K562 (cell line): ENCODE measurements at regions not wholly inside any gene's neighbourhood (a gene's known extent, or its start where the extent isn't known, plus 50 kb on each side); places are given as distances from the start of the nearest gene placed in this dataset.

Experiments
- ATAC-seq: fragments of 200-7000 bp; cut with Tn5 transposase; 3 replicates; pipeline ENCODE4 v1.9.1; 2020; ENCODE audit warnings: moderate library complexity
- BruUV-seq: library from RNA; stranded (reverse); fragments of 400-500 nt; replicated peaks from 2 replicates; lab custom pipeline; 2021; lab: Mats Ljungman, UMichigan
- CTCF ChIA-PET: fragments of 300-600 bp; formaldehyde crosslinking; extraction: SDS; loops from one replicate; lab custom pipeline; 2021; ENCODE audit warnings: low intra/inter-chr PET ratio; lab: Yijun Ruan, JAX
- POLR2A ChIA-PET: fragments of 300-600, 350-650 bp; sonication (Branson Sonifier 250); formaldehyde crosslinking; extraction: SDS; loops from one replicate; lab custom pipeline; 2021; ENCODE audit warnings: antibody characterized with exemption, inconsistent platforms; lab: Yijun Ruan, JAX
- DNase-seq, 4 experiments: peaks; one replicate each; pipeline versions ENCODE4 v3.0.0 to v3.0.0-alpha.2; 2011 to 2018; ENCODE audit warnings: low spot score in 3 of 4, mixed read lengths in 3 of 4; ENCODE audit errors: extremely low read depth in 1 of 4
- FAIRE-seq: peaks from 2 replicates; lab custom pipeline; 2011; peaks lifted over from hg19 to GRCh38; lab: Jason Lieb, UNC
- H2AFZ ChIP-seq: 2 replicates; pipeline ENCODE4 v1.6.0; 2011; ENCODE audit warnings: low read depth, low read length, control low read depth, inconsistent platforms
- H3K27ac ChIP-seq: fragments of 200-600 bp; 3 replicates; pipeline ENCODE4 v1.8.0; 2011; ENCODE audit warnings: low read depth, mild to moderate bottlenecking, control low read depth, inconsistent platforms, low read length, moderate library complexity, mixed read lengths; ENCODE audit errors: extremely low read depth
- H3K27me3 ChIP-seq, 2 experiments: fragments of 300-600 bp in 1 of 2; 2 replicates in 1 of 2; 3 replicates in 1 of 2; pipeline versions ENCODE4 v1.6.0 to v1.8.0; 2011; ENCODE audit warnings: inconsistent platforms in 2 of 2, low read length in 2 of 2, mild to moderate bottlenecking in 1 of 2, mixed read lengths in 1 of 2, moderate library complexity in 1 of 2; ENCODE audit not compliant: control insufficient read depth in 2 of 2, insufficient read depth in 2 of 2
- H3K36me3 ChIP-seq: fragments of 300-600 bp; 3 replicates; pipeline ENCODE4 v1.8.0; 2011; ENCODE audit warnings: mild to moderate bottlenecking, low read length, inconsistent platforms; ENCODE audit not compliant: control insufficient read depth, insufficient read depth
- H3K4me1 ChIP-seq, 2 experiments: fragments of 200-600 bp in 1 of 2; replicated peaks in 1 of 2; 2 replicates in 1 of 2; 3 replicates in 1 of 2; pipeline versions ENCODE4 v1.5.1 to v1.8.0; 2011; ENCODE audit warnings: inconsistent platforms in 2 of 2, low read length in 2 of 2, mild to moderate bottlenecking in 1 of 2, mixed read lengths in 1 of 2, moderate library complexity in 1 of 2; ENCODE audit not compliant: control insufficient read depth in 2 of 2, insufficient read depth in 2 of 2
- H3K4me2 ChIP-seq: 2 replicates; pipeline ENCODE4 v1.6.1; 2011; ENCODE audit warnings: low read length, control low read depth, inconsistent platforms, mixed read lengths; ENCODE audit not compliant: insufficient read depth
- H3K4me3 ChIP-seq: fragments of 200-600 bp; sonication (generic), shearing (Covaris generic); 2 replicates; pipeline ENCODE4 v1.5.1; 2016; ENCODE audit warnings: control low read depth, inconsistent platforms
- H3K79me2 ChIP-seq: fragments of 200-600 bp; 3 replicates; pipeline ENCODE4 v1.8.0; 2011; ENCODE audit warnings: low read length, inconsistent platforms; ENCODE audit not compliant: control insufficient read depth, insufficient read depth
- H3K9ac ChIP-seq, 2 experiments: 2 replicates each; pipeline versions ENCODE4 v1.6.0 to v1.6.1; 2011; ENCODE audit warnings: low read depth in 2 of 2, low read length in 2 of 2, control low read depth in 1 of 2, inconsistent platforms in 1 of 2, mild to moderate bottlenecking in 1 of 2, mixed read lengths in 1 of 2; ENCODE audit not compliant: insufficient read depth in 1 of 2
- H3K9me1 ChIP-seq: one replicate; pipeline ENCODE4 v1.6.0; 2011; ENCODE audit warnings: inconsistent platforms, mild to moderate bottlenecking, low read length, moderate library complexity; ENCODE audit not compliant: control insufficient read depth, insufficient read depth
- H3K9me3 ChIP-seq: replicated peaks from 2 replicates; pipeline ENCODE4 v1.5.1; 2011; ENCODE audit warnings: low read depth, low read length, inconsistent platforms; ENCODE audit not compliant: control insufficient read depth, insufficient read depth
- H4K20me1 ChIP-seq: replicated peaks from 2 replicates; pipeline ENCODE4 v1.6.1; 2011; ENCODE audit warnings: low read length, inconsistent platforms, mixed read lengths; ENCODE audit not compliant: control insufficient read depth, insufficient read depth
- ELK1 ChIP-seq: sonication (generic); formaldehyde crosslinking; IDR thresholded peaks from 2 replicates; pipeline ENCODE4 v1.8.1; 2022; ENCODE audit warnings: missing genetic modification reagents
- HNRNPH1 ChIP-seq: fragments of 200-400 bp; formaldehyde crosslinking; optimal IDR thresholded peaks from 2 replicates; pipeline ENCODE3; 2017; ENCODE audit warnings: low read depth, mild to moderate bottlenecking, low read length, moderate library complexity
- SAFB2 ChIP-seq: fragments of 200-400 bp; formaldehyde crosslinking; IDR thresholded peaks from 2 replicates; pipeline ENCODE4 v1.6.1; 2018; ENCODE audit warnings: borderline replicate concordance, low read length, low read depth, moderate library complexity; ENCODE audit not compliant: severe bottlenecking
- ZFPM2 ChIP-seq: fragments of 250-450 bp; sonication (Bioruptor Pico); IDR thresholded peaks from 2 replicates; pipeline ENCODE4 v1.5.1; 2022; ENCODE audit warnings: mild to moderate bottlenecking
- ZNF280A ChIP-seq: fragments of 450-650 bp; IDR thresholded peaks from 2 replicates; pipeline ENCODE4 v1.6.1; 2018; ENCODE audit warnings: mild to moderate bottlenecking, low read depth; ENCODE audit not compliant: partially characterized antibody
- WGBS: fragments of 100-300 bp; shearing (Covaris generic); methylation state at CpG from one replicate; pipeline ENCODE4 v1.1.6; 2016; ENCODE audit warnings: low coverage, mixed read lengths; ENCODE audit not compliant: insufficient coverage; ENCODE audit errors: missing lambda C conversion rate; 5-methylcytosine and 5-hydroxymethylcytosine counted together
- in situ Hi-C: fragments of 300-500 bp; cut with MboI; formaldehyde crosslinking; loops from 4 replicates; pipeline ENCODE4 v1.15.0; 2018; ENCODE audit warnings: inconsistent platforms, mixed read lengths
- intact Hi-C: fragments of 100-400 bp; cut with micrococcal nuclease; formaldehyde crosslinking; loops from 2 replicates; pipeline ENCODE4 v1.14.2; 2022

GRCh38 chr1:187433598-187433997 is 604.8 kb downstream of the PLA2G4A start:
- Histone ChIP-seq H4K20me1 (no peaks in the 10 kb centered on the region), H3K9me1 (no peaks in the 10 kb centered on the region), H3K36me3 (no peaks in the 10 kb centered on the region), H3K9ac (no peak overlapping the region), H3K4me3 (no peak overlapping the region), H3K27me3 (no peaks in the 10 kb centered on the region), H3K4me1 (no peaks in the 10 kb centered on the region), H3K9me3 (no peaks in the 10 kb centered on the region), H3K4me2 (no peak overlapping the region), H2AFZ (no peak overlapping the region), H3K79me2 (no peaks in the 10 kb centered on the region), H3K27ac (no peak overlapping the region)
- ChIA-PET CTCF (no interaction called here), POLR2A (interaction anchor here (0.5 kb wide), 1 partner anchor 1177 kb away, joined by 3 read pairs; no protein-coding TSS in a partner anchor)
- WGBS = 0% methylated on average over 1 of the region's 1 CpG
- intact Hi-C loops = no loop called here
- no peak for DNase-seq
- FAIRE-seq = no peak
- ATAC-seq = no peak
- BruUV-seq = no TSS peak
- in situ Hi-C loops = no loop called here
- no peak for TF ChIP-seq ZFPM2
- no peak for TF ChIP-seq HNRNPH1
- no peak for TF ChIP-seq SAFB2
- TF ChIP-seq ZNF280A = no peak
- TF ChIP-seq ELK1 = no peak
